Activated naive CD8-positive, alpha-beta T cell treated with anti-CD3 and anti-CD28 coated beads, Interleukin-2, amount 10 ng/mL, durations not matched to agents 7 days and 5 days (primary cell): ENCODE measurements at regions not wholly inside any gene's neighbourhood (a gene's known extent, or its start where the extent isn't known, plus 50 kb on each side); places are given as distances from the start of the nearest gene placed in this dataset.

Experiments used
- ATAC-seq: fragments of 150-1000 bp; cut with Tn5 transposase; one replicate; pipeline ENCODE4 v1.10.0; 2021; ENCODE audit warnings: low read depth, moderate library complexity
- POLR2A ChIA-PET: fragments of 350-600 bp; sonication (Branson Sonifier 250); formaldehyde crosslinking; loops from one replicate; lab custom pipeline; 2021; ENCODE audit warnings: antibody characterized with exemption; lab: Charles Lee
- DNase-seq: peaks from one replicate; pipeline ENCODE4 v3.0.0; 2021
- H3K27ac Mint-ChIP-seq: one replicate; pipeline ENCODE4 v1.8.0; 2022; ENCODE audit warnings: mild to moderate bottlenecking, mixed read lengths
- H3K27me3 Mint-ChIP-seq: one replicate; pipeline ENCODE4 v1.8.0; 2022; ENCODE audit warnings: mild to moderate bottlenecking, moderate library complexity, mixed read lengths
- H3K36me3 Mint-ChIP-seq: one replicate; pipeline ENCODE4 v1.8.0; 2021; ENCODE audit warnings: mild to moderate bottlenecking, mixed read lengths
- H3K4me1 Mint-ChIP-seq: one replicate; pipeline ENCODE4 v1.8.0; 2021; ENCODE audit warnings: mixed read lengths
- H3K4me3 Mint-ChIP-seq: one replicate; pipeline ENCODE4 v1.8.0; 2022; ENCODE audit warnings: mild to moderate bottlenecking, moderate library complexity, mixed read lengths
- H3K9me3 Mint-ChIP-seq: one replicate; pipeline ENCODE4 v1.8.0; 2021; ENCODE audit warnings: mixed read lengths

GRCh38 chr7:130909161-130909836 is 175.3 kb upstream of the KLF14 start:
- peaks cover 39% of the 10 kb centered on the region for H3K36me3 Mint-ChIP-seq
- peaks cover 61% of the 10 kb centered on the region for H3K4me1 Mint-ChIP-seq
- H3K4me3 Mint-ChIP-seq, result no peak overlapping the region
- peak overlapping the region; percentile 81 for H3K27ac Mint-ChIP-seq
- POLR2A ChIA-PET, result interaction anchor here (1.3 kb wide), 1 partner anchor 47 kb away, joined by 3 read pairs; no protein-coding TSS in a partner anchor
- DNase-seq, result no peak
- H3K9me3 Mint-ChIP-seq, result no peaks in the 10 kb centered on the region
- H3K27me3 Mint-ChIP-seq, result no peaks in the 10 kb centered on the region
- ATAC-seq, result no peak

GRCh38 chr7:130909881-130910672 is 176.1 kb upstream of the KLF14 start:
- Mint-ChIP-seq H3K9me3 (no peaks in the 10 kb centered on the region), H3K4me1 (peaks cover 63% of the 10 kb centered on the region), H3K27ac (peak overlapping the region; percentile 81), H3K27me3 (no peaks in the 10 kb centered on the region), H3K4me3 (peak overlapping the region; percentile 48), H3K36me3 (peaks cover 37% of the 10 kb centered on the region)
- POLR2A ChIA-PET, result interaction anchor here (0.5 to 1.3 kb wide), 3 partner anchors 12 to 46 kb away, joined by 3 to 4 read pairs (median 3); no protein-coding TSS in a partner anchor
- ATAC-seq, result no peak
- no peak for DNase-seq

DNA sequence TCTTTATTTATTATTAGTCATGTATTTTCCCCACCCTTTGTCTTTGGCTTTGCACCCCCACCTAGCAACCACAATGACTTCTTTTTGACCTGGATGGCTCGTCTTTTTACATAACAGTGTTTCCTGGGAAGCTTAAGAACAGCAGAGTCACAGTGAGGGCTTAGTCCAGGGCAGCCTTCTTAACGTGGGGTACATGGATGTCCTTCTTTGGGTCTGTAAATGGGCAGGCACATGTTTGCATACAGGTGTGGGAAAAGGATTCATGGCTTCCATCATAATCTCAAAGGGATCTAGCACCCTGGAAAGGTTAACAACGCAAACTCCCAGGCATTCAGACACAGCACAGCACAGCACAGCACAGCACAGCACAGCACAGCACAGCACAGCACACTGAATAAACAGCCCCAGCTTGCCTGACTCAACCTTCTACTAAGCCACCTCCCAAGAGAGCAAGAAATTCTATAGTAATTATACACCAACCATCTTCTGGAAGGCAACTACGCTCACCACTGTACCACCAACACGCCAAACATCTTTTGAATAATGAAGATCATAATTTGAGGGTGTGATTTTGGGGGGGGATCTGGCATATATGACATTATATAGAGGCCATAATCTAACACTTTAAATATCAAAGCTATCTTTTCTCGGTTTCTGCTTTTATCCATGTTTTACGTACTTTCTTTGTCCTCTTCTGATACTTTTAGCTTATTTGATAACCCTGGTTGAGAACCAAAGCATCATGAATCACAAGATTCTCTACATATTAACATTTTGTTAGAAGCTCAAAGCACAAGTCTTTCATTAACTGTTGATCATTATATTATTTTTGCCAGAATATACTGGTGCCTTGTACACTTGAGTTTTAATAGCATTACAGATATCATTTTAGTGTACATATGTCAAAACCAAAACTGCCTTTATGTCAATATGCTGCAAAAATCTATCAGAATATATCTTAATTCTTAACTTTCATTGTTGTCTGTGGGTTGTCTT is 177.2 kb upstream of the KLF14 start:
- DNase-seq (no peak), ATAC-seq (no peak)
- H3K4me3 Mint-ChIP-seq, result peak overlapping the region; percentile 86
- peaks cover 36% of the 10 kb centered on the region for H3K36me3 Mint-ChIP-seq
- POLR2A ChIA-PET, result interaction anchor here (0.5 to 4.9 kb wide), 6 partner anchors 8 to 48 kb away, joined by 3 to 62 read pairs (median 4); no protein-coding TSS in a partner anchor
- H3K4me1 Mint-ChIP-seq, result peaks cover 66% of the 10 kb centered on the region
- peak overlapping the region; percentile 95 for H3K27ac Mint-ChIP-seq
- no peaks in the 10 kb centered on the region for H3K9me3 Mint-ChIP-seq
- H3K27me3 Mint-ChIP-seq, result no peaks in the 10 kb centered on the region

GRCh38 chr7:130912082-130912861 is 178.3 kb upstream of the KLF14 start:
- peaks cover 36% of the 10 kb centered on the region for H3K36me3 Mint-ChIP-seq
- H3K4me3 Mint-ChIP-seq, result peak overlapping the region; percentile 86
- peak; percentile 4 for ATAC-seq
- POLR2A ChIA-PET, result interaction anchor here (1.0 to 4.9 kb wide), 11 partner anchors 9 to 145 kb away, joined by 3 to 62 read pairs (median 6); no protein-coding TSS in a partner anchor
- no peak for DNase-seq
- H3K9me3 Mint-ChIP-seq, result no peaks in the 10 kb centered on the region
- peaks cover 72% of the 10 kb centered on the region for H3K4me1 Mint-ChIP-seq
- no peaks in the 10 kb centered on the region for H3K27me3 Mint-ChIP-seq
- peak overlapping the region; percentile 95 for H3K27ac Mint-ChIP-seq

GRCh38 chr7:130912862-130913638 is 179.0 kb upstream of the KLF14 start:
- peak overlapping the region; percentile 95 for H3K27ac Mint-ChIP-seq
- ATAC-seq, result peak; percentile 89
- POLR2A ChIA-PET, result interaction anchor here (0.5 to 4.9 kb wide), 15 partner anchors 9 to 194 kb away, joined by 3 to 62 read pairs (median 4); no protein-coding TSS in a partner anchor

DNA sequence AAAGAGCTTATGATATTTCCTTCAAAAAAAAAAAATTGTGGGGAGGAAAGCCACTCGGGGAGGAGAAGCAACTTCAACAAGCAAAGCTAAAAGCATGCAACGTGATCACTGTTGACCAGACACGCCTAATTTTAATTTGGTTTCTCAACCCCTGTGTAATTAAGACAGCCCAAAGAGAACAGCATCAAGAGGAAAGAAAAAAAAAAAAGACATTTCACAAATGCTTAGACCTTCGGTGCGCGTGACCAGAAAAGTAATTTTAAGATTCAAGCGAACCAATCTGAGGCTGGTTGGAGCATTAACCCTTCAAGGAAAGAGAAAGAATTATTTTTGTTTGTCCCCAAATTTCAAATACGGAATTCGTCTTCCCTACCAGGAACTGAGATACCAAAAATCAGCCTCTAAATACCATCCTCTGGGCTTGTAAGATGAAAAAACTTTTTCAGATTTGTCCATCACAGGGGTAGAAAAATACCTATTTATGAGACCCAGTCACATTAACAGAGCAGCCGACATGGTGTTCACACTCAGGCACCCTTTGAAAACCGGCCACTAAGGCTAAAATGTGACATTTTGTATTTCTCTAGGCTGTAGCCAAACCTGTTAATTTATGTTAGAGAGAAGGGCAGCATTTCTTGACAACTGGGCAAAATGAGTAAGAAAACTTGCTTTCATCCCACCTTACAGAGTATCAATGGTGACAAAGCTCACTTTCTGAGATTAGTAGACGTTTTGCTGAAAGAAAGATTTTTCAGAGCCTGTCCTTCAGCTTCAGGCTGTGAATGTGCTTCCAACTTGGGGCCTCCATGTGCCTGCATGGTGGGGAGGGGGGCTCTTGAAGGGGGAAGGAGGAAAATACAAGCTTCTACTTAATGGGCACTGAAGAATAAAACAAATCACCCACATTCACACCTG is 179.9 kb upstream of the KLF14 start:
- POLR2A ChIA-PET, result interaction anchor here (0.5 to 4.9 kb wide), 13 partner anchors 8 to 193 kb away, joined by 3 to 62 read pairs (median 4); no protein-coding TSS in a partner anchor
- no peaks in the 10 kb centered on the region for H3K9me3 Mint-ChIP-seq
- H3K36me3 Mint-ChIP-seq, result peaks cover 39% of the 10 kb centered on the region
- peak overlapping the region; percentile 86 for H3K4me3 Mint-ChIP-seq
- DNase-seq, result no peak
- peaks cover 82% of the 10 kb centered on the region for H3K4me1 Mint-ChIP-seq
- no peak for ATAC-seq
- H3K27me3 Mint-ChIP-seq, result no peaks in the 10 kb centered on the region
- peak overlapping the region; percentile 95 for H3K27ac Mint-ChIP-seq

More at GRCh38 chr7:130912862-130913638, 179.0 kb upstream of the KLF14 start:
- peaks cover 77% of the 10 kb centered on the region for H3K4me1 Mint-ChIP-seq
- DNase-seq, result peak; percentile 77
- no peaks in the 10 kb centered on the region for H3K9me3 Mint-ChIP-seq
- no peaks in the 10 kb centered on the region for H3K27me3 Mint-ChIP-seq
- peak overlapping the region; percentile 86 for H3K4me3 Mint-ChIP-seq
- H3K36me3 Mint-ChIP-seq, result peaks cover 38% of the 10 kb centered on the region

DNA sequence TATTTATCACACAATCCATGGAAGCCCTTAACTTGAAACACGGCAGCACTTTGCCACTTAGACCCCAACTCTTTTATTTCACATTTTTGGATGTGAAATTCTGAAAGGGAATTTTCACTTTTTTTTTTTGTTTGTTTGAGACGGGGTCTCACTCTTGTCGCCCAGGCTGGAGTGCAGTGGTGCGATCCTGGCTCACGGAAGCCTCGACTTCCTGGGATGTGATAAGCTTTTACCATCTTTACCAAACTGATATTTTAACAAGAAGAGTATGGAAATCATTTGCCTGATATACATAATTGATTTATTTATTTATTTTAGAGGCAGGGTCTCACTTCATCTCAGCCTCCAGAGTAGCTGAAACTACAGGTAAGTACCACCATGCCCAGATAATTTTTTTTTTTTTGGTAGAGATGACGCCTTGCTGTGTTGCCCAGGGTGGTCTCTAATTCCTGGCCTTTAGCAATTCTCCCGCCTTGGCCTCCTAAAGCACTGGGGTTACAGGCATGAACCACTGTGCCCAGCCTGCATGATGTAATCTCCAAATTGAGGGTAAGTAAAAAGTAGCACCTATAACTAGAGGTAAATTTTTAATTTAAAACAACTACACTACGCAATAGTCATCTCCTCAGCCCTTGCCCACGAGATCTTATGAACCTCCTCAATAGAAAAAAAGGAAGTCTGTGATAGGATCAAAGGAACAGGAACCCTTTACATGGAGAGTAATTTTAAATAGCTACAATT is 180.7 kb upstream of the KLF14 start:
- POLR2A ChIA-PET, result interaction anchor here (1.0 to 4.9 kb wide), 5 partner anchors 13 to 45 kb away, joined by 4 to 62 read pairs (median 7); no protein-coding TSS in a partner anchor
- DNase-seq, result no peak
- no peak for ATAC-seq
- H3K4me1 Mint-ChIP-seq, result peaks cover 77% of the 10 kb centered on the region
- peaks cover 37% of the 10 kb centered on the region for H3K36me3 Mint-ChIP-seq
- H3K9me3 Mint-ChIP-seq, result no peaks in the 10 kb centered on the region
- peak overlapping the region; percentile 95 for H3K27ac Mint-ChIP-seq
- no peaks in the 10 kb centered on the region for H3K27me3 Mint-ChIP-seq
- peak overlapping the region; percentile 86 for H3K4me3 Mint-ChIP-seq

GRCh38 chr7:130917669-130918128 is 183.7 kb upstream of the KLF14 start:
- H3K4me1 Mint-ChIP-seq, result peaks cover 64% of the 10 kb centered on the region
- no peaks in the 10 kb centered on the region for H3K9me3 Mint-ChIP-seq
- POLR2A ChIA-PET, result interaction anchor here (0.7 kb wide), 1 partner anchor 43 kb away, joined by 3 read pairs; no protein-coding TSS in a partner anchor
- peak overlapping the region; percentile 76 for H3K27ac Mint-ChIP-seq
- no peak overlapping the region for H3K4me3 Mint-ChIP-seq
- H3K27me3 Mint-ChIP-seq, result no peaks in the 10 kb centered on the region
- ATAC-seq, result no peak
- H3K36me3 Mint-ChIP-seq, result peaks cover 23% of the 10 kb centered on the region
- no peak for DNase-seq

DNA sequence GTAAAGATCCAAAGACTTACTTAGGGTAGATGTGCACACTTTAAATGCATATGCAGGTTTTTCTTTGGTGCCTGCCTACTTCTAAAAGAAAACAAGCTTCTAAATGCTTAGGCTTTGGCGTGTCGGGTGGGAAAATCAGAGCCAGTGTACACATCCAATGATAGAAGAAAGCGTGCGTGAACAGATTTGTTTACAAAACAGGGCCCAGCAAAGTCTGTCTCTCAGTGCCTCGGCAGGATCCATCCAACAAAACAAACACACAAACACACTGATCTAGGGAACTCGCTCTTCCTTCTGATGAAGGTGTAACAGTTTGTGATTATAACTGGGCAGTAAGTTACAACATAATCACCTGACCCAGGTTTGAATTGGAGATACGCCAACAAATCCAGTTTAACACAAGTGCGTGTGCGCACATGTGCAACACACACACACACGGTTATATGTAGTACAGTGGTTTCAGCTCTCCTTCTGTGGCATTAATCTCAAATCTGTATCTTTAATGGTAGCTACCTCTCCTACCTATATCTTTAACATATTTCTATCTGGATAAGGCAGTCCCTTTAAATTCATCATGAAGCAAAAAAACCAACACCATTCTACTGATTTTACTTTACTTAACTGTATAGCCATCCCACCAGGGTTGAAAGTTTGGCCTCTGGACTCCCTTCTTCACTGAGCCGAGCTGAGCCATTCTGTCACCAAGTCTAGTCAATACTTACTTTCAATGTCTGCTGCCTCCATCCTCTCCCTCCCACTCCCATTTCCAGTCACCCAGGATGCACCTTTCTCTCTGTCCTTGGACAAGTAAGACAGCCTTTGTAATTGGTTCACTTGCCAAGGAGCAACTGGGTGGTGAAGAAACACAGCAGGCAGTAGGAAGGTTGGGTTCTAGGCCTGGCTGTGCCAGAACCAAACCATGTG is 184.4 kb upstream of the KLF14 start:
- peaks cover 23% of the 10 kb centered on the region for H3K36me3 Mint-ChIP-seq
- POLR2A ChIA-PET, result interaction anchor here (0.7 kb wide), 1 partner anchor 42 kb away, joined by 3 read pairs; no protein-coding TSS in a partner anchor
- peak overlapping the region; percentile 4 for H3K4me3 Mint-ChIP-seq

More for the DNA sequence above, 184.4 kb upstream of the KLF14 start:
- Mint-ChIP-seq H3K4me1 (peaks cover 65% of the 10 kb centered on the region), H3K27ac (peak overlapping the region; percentile 76), H3K27me3 (no peaks in the 10 kb centered on the region), H3K9me3 (no peaks in the 10 kb centered on the region)
- DNase-seq (no peak), ATAC-seq (no peak)
